Skeletal muscle cell (primary cell): ENCODE measurements at regions not wholly inside any gene's neighbourhood (a gene's known extent, or its start where the extent isn't known, plus 50 kb on each side); places are given as distances from the start of the nearest gene placed in this dataset.
"Not testable (repeated sequence)": the region's sequence is repeated elsewhere in the genome, so short reads cannot be mapped to it uniquely, and the experiment has no call there.

Experiments used
- DNase-seq: peaks from one replicate; pipeline ENCODE4 v3.0.0-alpha.2; 2010; ENCODE audit warnings: low read depth
- H3K4me3 ChIP-seq: 2 replicates; pipeline ENCODE4 v1.5.1; 2011; ENCODE audit warnings: low read depth, mild to moderate bottlenecking, control low read depth, low read length, moderate library complexity

DNA sequence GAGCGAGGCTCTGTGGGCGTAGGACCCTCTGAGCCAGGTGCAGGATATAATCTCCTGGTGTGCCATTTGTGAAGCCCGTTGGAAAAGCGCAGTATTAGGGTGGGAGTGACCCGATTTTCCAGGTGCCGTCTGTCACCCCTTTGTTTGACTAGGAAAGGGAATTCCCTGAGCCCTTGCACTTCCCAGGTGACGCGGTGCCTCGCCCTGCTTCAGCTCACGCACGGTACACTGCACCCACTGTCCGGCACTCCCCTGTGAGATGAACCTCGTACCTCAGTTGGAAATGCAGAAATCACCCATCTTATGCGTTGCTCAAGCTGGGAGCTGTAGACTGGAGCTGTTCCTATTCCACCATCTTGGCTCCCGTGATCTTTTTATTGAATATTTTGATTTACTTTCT, 576.0 kb upstream of the CPEB2 start:
- not testable (repeated sequence) for DNase-seq, H3K4me3 ChIP-seq

GRCh38 chr4:14428125-14428524, 574.2 kb upstream of the CPEB2 start:
- DNase-seq, result no peak
- no peak overlapping the region for H3K4me3 ChIP-seq

DNA sequence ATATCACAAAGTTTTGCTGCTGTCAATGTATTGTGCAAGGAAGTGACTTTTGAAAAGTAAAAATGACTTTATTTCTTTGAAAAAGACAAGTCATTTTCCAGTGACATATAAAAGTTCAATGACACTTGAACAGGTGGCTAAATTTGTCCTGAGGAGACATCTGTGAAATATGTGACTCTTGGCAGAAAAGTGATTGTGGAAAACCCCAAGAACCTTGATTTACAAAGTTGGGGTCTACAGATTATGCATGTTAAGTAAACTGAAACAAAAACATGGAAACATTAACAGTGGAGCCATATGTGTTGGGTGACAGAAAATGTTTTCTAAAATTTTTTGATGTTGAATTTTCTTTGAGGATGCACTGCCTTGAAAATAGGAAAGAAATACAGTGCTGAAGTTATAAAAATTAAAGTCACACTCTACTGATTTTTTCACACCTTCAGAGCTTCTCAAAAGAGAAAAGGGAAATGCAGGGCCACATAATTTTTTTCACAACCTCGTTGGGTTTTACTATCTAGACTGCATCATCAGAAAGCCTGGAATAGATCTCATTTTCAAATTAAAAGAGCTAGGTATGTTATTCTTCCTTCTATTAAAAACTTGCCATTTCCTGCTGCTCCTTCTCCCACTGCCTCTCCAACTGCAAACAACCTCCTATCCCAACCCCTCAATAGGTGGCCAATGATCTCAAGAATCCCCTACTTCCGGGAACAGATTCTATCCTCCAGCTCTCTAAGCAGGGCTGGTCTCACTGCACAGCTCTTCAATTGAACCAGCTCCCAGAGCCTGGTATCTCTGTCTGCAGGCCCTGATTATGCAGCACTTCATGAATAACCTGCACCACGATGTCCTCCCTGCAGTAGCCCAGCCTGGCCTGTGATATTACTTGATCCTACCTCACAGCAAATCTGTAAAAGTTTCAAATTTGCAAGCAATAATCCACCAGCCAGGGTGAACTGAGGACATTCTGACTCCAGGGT, 570.8 kb upstream of the CPEB2 start:
- H3K4me3 ChIP-seq, result no peak overlapping the region

DNA sequence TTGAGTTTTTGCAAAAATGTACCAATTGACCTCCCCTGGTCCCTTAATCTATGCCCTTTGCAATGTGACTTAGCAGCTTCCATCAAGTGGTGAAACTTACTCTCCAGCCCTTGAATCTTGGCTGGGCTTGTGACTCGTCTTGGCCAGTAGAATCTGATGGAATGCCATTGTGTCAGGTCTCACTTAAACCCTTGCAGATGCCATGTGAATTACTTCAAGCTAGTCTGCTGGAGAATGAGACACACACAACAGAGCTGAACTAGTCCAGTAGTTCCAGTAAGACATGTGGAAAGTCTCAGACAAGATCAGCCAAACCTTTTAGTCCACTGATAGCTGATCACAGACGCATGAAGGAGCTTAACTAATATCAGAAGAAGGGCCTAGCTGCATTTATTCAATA, 567.8 kb upstream of the CPEB2 start:
- no peak for DNase-seq
- H3K4me3 ChIP-seq, result no peak overlapping the region

More for the DNA sequence above, 570.8 kb upstream of the CPEB2 start:
- no peak for DNase-seq

DNA sequence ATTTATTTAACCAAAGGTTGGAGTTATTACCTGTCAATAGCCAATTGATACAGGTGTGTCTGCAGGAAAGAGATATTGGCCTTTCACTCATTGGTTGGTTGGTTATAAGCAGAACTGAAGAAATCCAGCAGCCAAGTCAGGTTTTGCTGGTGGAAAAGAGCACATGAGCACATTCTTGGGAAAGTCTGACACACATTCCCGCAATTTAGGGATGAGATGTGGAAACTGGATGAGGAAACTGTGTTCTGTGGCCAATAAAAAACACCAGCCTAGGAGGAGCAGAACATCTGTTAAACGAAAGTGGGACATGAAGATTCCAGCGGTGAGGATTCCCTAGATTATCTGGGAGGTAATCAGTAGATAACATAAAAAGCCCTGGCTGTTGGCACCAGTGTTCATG, 567.4 kb upstream of the CPEB2 start:
- no peak overlapping the region for H3K4me3 ChIP-seq
- DNase-seq, result no peak

DNA sequence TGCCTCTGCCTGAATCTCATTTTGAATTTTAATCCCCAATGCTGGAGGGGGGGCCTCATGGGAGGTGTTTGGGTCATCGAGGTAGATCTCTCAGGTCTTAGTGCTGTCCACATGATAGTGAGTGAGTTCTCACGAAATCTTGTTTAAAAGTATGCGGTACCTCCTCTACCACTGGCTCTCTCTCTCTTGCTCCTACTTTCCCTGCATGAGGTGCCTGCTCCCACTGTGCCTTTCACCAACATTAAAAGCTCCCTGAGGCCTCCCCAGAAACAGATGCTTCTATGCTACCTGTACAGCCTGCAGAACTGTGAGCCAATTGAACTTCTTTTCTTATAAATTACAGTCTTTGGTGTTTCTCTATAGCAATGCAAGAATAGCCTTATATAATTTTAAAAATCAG, 560.7 kb upstream of the CPEB2 start:
- H3K4me3 ChIP-seq, result no peak overlapping the region
- no peak for DNase-seq

DNA sequence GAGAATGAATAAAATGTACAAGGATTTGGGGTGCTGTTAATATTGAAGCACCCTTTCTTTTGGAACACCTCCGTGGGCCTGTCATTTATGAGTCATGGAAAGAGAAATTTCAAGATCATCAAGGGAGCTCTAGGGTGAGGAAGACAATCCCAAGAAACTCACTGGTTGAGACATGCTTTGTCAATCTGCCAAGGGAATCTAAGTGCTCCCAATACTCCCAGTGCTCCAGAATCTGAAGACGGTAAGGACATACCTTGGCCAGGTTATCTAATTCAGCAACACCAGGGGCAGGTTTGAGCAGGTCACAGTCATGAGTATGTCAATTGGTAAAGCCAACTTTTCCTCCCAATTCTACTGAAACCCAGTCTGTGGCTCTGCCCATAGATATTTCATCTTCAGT, 556.4 kb upstream of the CPEB2 start:
- no peak overlapping the region for H3K4me3 ChIP-seq
- DNase-seq, result no peak

GRCh38 chr4:14446311-14446710, 556.0 kb upstream of the CPEB2 start:
- DNase-seq, result peak; percentile 67
- H3K4me3 ChIP-seq, result no peak overlapping the region

GRCh38 chr4:14446904-14447303, 555.4 kb upstream of the CPEB2 start:
- no peak for DNase-seq
- no peak overlapping the region for H3K4me3 ChIP-seq

DNA sequence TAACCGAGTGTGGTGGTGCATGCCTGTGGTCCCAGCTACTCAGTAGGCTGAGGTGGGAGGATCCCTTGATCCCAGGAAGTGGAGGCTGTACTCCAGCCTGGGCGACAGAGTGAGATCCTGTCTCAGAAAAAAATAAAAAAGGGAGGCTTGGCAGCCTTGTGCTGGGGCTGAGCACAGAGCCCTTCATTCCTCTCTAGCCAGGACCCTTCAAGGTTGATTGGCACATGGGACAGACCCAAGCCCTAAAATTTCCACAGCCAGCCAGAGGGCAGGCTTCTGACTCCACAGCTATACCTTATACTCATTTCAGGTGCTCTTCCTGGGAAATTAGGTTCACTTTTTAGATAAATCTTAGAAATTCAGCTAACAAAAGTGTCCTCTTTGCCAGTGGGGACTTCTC, 553.0 kb upstream of the CPEB2 start:
- H3K4me3 ChIP-seq, result no peak overlapping the region

DNA sequence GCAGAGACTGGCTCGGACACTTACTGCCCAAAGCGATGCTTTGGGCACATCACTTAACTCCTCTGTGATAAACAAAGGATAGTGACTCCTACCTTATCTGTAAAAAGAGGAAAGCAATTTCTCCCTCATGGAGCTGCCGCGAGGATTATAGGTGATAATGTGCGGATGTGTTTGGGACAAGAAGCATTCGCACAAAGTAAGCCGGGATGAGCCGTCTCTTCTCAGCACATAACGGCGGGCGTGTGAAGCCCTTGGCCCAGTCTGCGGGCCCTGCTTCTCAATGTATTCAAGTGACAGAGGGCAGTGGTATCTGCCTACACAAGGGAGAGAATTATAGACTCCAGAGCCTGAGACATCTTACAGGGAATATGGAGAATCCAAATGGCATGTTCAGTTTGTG, 550.3 kb upstream of the CPEB2 start:
- no peak for DNase-seq
- no peak overlapping the region for H3K4me3 ChIP-seq

More for the DNA sequence above, 553.0 kb upstream of the CPEB2 start:
- no peak for DNase-seq

DNA sequence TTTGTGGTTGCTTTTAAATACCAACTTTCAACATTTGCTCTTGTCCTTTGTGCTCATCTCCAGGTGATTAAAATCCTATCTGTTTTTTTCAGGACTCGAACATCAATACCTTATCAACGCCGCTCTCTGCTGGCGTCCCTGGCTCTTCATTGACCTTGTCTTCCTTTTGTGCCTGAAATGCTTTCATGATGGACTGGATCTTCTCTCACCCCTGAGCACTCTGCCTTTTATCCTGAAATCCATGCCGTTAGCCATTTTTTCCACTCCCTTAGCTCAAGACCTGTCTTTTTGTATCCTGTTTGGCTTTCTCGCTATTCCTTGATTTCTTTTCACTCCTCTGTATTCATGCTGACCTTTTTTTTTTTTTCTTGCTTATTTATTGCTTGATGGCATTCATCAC, 549.5 kb upstream of the CPEB2 start:
- no peak overlapping the region for H3K4me3 ChIP-seq
- DNase-seq, result no peak

DNA sequence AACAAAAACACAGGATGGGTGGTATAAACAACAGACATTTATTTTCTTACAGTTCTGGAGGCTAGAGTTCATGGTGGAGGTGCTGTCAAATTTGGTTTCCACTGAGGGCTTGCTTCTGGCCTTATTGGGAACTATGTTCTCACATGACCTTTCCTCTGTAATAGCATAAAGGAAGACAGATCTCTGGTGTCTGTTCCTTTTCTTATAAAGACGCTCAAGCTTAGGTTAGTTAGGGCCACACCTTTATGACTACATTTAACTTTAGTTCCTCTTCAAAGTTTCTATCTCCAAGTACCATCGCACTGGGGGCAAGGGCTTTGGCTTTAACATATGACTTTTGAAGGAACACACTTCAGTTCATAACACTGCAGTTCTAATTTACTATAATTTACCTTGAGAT, 543.8 kb upstream of the CPEB2 start:
- no peak for DNase-seq
- H3K4me3 ChIP-seq, result no peak overlapping the region

- no peak for DNase-seq
- H3K4me3 ChIP-seq, result no peak overlapping the region
These were observed 537.2 kb upstream of the CPEB2 start for GRCh38 chr4:14465057-14465456.

DNA sequence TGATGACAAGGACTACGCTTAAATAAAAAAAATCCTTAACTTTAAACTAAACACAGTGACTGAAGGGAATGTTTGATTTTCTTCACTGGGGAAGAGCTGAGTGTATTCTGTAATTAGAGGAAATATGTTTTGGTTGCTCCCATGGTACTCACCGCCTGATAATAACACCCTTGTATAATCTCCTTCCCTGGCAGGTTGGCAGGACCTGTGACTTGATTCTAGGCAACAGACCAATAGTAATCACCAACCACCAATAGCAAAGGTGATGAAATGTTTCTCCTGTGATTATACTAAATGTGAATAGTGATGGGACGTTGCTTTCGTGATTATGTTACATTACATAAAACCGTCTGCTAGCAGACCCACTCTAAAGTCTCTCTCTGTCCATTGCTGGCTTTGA, 536.8 kb upstream of the CPEB2 start:
- H3K4me3 ChIP-seq, result no peak overlapping the region
- no peak for DNase-seq

DNA sequence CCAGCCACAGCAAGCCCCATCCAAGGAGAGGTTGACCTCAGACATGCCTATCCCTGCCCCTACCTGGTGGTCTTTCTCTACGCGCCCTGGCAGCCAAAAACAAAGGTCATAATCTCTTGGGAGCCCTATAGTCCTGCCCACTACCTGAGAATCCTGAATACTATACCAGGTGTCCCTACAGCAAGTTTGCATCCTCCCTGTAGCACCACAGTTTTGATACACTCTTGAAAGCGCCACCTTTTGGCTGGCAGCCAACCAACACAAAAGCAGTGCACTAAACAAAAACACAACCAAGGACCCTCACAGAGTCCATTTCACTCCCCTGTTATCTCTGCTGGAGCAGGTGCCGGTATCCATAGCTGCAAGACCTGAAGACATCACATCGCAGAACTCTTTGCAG, 523.8 kb upstream of the CPEB2 start:
- no peak overlapping the region for H3K4me3 ChIP-seq
- no peak for DNase-seq

DNA sequence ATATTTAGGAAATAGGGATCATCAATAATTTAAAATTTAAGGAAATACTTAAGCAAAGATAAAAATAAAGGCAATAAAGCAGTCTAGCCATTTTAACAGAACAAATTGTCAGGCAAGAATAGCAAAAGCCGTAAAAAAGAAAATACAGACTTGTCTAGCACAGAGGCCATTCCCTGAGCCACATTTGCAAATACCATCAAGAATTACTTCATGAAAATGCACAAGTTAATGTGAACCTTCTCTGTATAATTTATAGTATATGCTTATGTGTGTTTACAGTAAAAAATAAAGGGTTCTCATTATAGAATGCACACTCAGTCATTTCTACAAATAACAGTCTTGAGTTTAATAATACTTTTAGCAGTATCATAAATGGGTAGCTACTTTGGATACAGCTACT, 505.9 kb upstream of the CPEB2 start:
- no peak for DNase-seq
- no peak overlapping the region for H3K4me3 ChIP-seq

DNA sequence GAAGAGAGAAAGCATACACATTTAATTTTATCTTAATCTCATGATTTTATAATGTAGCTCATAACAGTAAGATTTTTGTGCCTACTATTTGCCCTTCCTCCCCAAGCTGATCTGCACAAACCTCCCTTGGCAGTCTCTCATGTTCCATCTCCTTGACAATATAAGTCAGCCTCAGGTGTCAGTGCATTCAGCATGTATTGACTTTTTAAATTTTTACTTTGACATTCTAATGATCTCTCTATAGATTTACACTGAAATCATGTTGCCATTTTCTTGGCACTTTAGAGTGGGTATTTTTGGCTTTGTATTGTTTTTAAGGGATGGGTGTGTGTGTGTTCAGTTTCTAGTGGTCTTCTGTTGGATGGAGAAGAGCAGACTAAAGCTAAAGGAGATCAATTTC, 505.3 kb upstream of the CPEB2 start:
- H3K4me3 ChIP-seq, result no peak overlapping the region
- no peak for DNase-seq

DNA sequence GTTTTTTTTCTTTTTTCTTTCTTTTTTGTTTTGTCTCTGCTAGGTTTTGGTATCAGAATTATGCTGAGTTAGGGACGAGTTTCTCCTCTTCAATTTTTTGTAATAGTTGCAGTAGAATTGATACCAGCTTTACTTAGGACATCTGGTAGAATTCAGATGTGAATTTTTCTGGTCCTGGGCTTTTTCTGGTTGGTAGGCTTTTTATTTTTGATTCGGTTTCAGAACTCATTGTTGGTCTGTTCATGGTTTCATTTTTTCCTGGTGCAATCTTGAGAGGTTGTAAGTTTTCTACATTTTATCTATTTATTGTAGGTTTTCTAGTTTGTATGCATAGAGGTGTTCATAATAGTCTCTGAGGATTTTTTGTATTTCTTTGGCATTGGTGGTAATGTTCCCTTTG, 498.1 kb upstream of the CPEB2 start:
- DNase-seq, result no peak
- H3K4me3 ChIP-seq, result no peak overlapping the region

DNA sequence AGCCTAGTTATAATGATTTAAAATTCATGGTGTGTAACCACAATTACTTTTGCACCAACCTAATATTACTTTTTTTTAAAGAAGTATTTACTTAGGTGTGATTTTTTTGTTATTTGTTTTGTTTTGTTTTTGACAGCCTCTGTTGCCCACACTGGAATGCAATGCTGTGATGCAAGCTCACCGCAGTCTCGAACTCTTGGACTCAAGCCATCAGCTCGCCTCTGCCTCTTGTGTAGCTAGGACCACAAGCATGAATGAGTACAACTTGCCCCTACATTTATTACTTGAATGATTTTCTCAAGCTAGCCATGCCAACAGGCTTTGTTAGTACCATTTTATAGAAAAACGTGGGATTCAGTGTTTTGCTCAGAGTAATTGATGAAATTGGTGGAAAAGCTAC, 488.8 kb upstream of the CPEB2 start:
- H3K4me3 ChIP-seq, result no peak overlapping the region
- no peak for DNase-seq

DNA sequence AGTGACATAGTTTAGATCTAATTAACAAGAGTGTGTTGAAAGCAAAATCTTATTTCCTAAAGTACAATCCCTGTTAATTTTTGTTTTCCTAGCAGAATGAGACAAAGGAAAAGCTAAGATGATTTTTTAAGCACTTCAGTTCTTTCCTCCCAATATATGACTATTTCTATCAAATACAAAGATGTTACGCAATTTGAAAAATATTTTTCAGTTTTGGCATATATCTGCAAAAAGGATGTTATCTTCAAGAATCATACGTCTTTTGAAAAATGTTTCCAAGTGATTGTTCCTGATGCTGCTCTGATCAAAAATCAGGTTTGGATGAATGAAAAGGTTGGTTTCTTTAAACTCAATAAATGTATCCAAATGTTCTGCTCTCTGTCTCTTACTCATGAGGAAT, 486.7 kb upstream of the CPEB2 start:
- no peak for DNase-seq
- H3K4me3 ChIP-seq, result no peak overlapping the region
